HG03378 (cell line): ENCODE measurements at regions not wholly inside any gene's neighbourhood (a gene's known extent, or its start where the extent isn't known, plus 50 kb on each side); places are given as distances from the start of the nearest gene placed in this dataset.

Experiments used
- ATAC-seq: cut with Tn5 transposase; IDR thresholded peaks from one replicate; pipeline ENCODE4 v1.9.1; 2021; ENCODE audit warnings: mild to moderate bottlenecking, moderate library complexity; ENCODE audit not compliant: unreplicated experiment

DNA sequence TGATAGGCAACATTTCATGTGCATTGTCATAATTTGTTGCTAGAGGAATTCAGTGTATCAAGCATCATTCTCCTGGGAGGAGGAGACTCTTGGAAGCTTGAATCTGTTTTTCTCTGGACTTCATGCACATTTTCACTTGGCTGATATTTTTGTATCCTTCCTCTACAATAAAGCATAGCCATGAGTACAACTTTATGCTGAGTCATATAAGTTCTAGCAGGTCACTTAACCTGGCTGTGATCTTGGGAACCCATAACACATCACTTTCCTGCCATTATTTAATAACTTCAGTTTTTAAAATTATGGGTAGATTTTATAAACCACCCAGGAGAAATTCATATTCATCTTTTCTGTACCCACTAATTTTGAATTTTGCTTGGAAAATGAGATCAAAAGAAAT lies 203.0 kb upstream of the CD96 start:
- ATAC-seq = no peak

DNA sequence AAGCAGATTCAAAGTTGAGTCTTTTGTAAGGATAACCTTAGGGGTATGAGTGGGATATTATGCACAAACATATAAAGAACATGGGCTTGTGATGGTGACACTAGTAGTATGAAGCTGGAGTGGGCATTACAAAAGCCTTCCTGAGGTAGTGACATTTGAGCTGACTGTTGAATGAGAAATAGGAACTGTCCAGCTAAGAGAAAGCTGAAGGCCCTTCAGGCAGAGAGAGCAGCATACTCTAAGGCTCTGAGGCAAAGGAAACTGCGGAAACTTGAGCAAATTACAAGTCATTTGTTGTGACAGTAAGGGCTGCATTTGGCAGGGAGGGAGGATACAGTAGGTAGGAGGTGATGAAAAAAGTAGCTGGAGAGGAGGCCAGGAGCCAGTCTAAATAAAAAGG lies 190.7 kb upstream of the CD96 start:
- ATAC-seq = no peak

DNA sequence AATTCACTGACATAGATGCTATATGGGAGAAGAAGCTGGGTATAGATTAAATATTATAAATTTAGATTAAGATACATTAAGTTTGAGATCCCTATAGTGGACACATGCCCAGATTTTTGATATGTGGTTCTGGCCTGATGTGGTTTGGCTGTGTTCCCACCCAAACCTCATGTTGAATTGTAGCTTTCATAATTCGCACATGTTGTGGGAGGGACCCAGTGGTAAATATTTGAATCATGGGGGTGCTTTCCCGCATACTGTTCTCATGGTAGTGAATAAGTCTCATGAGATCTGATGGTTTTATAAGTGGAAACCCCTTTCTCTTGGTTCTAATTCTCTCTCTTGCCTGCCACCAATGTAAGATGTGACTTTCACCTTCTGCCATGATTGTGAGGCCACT lies 189.4 kb upstream of the CD96 start:
- no peak for ATAC-seq

DNA sequence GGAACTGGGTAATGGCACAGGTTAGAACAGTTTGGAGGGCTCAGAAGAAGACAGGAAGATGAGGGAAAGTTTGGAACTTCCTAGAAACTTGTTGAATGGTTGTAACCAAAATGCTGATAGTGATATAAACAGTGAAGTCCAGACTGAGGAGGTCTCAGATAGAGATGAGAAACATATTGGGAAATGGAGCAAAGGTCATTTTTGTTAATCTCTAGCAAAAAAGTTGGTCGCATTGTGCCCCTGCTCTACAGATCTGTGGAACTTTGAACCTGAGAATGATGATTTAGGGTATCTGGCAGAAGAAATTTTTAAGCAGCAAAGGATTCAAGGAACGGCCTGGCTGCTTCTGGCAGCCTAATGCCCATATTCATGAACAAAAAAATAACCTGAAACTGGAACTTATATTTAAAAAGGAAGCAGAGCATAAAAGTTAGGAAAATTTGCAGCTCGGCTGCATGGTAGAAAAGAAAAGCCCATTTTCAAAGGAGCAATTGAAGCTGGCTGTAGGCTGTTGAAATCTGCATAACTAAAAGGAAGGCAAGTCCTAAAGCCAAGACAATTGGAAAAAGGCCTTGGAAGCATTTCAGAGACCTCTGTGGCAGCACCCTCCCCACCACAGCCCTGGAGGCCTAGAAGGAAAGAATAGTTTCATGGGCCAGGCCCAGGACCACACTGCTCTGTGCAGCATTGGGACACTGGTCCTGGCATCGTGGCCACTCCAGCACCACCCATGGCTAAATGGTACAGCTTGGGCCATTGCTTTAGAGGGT lies 182.6 kb upstream of the CD96 start:
- no peak for ATAC-seq

DNA sequence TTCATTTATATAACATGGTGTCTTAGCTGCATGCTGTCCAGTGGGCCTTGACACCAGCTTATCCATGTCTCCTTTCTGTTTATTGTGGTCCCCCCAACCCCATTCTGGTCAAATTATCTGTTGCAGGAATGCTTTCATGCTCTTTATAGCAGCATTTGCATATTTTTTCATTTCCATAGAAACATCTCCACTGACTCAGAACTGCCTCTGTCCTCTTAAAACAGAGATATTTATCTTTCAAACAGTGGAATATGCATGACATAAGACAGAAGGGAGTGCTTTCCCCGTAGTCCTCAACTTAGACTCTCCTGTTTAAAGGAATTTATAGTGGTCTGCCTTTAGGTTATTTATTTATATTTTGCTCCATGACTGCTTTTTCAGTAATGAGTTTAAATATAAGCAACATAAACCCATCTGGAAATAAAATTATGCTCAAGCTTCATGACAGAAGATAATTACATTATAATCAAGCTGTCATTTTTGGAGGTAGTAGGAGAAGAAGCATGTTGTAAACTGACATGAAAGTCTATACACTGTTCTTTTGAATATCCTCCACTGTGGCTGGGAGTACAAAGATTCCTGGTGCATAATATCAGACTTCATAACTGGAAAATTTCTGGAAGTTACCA lies 179.5 kb upstream of the CD96 start:
- no peak for ATAC-seq

DNA sequence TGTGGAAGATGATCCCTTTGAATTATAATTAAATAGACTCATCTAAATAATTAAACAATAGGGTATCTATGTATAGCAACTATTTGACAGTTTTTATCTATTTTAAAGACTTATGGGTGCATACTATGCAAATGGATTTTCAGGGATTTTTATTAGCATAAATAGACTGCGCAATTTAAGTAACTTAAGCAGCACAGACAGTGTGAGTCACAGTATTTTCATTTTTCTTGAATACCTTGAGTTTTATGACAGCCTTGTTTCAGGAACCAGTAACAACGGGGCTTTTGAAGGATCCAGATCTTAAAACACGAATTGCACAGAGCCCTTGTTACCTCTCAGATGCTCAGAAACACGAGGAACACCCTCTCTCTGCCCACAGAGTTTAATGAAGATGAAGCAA lies 175.5 kb upstream of the CD96 start:
- no peak for ATAC-seq

DNA sequence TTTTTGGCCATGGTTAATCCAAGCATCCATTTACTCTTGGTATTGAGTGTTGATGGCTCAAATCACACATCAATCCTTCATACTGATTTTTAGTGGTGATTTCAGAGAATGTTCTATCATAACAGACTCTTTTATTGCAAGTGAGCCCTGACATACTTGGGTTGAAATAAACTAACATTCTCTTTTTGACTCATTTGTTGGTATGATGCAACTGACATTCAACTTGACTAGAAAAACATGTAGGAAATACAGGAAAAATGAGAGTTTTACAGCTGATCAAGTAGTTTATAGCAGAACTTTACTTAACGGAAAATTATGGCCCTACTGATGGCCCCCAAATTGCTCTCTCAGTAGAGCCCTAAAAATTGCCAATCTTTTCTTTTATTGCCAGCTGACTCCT lies 173.9 kb upstream of the CD96 start:
- no peak for ATAC-seq

DNA sequence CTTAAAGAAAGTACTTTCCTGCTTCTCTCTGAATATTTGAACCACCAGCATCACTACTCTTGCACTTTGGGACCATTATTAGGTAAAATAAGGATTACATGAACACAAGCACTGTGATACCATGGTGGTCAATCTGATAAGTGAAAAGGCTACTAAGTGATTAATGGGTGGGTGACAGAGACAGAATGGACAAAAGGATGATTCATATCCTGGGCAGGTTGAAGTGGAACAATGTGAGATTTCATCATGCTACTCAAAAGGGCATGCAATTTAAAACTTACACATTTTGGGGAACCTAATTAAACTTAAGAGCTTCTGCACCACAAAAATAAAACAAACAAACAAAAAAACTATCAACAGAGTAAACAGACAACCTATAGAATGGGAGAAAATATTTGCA lies 172.0 kb upstream of the CD96 start:
- no peak for ATAC-seq

DNA sequence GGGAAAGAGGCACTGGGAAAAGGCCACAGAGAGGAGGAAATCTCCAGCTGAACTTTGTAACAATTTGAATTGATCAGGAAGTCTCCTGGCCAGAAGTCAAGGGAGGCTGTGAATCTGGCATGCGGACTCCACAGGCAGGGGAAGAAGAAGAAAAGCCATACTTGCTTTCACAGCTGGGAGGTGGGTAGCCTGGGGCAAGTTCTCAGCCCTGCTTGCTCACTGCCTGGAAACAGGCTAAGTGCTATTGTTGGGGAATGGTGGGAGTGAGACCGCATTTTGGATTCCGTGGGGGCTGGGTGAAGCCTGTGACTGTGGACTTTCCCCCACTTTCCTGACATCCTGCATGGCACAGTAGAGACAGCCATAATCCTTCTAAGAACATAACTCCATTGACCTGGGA lies 168.8 kb upstream of the CD96 start:
- no peak for ATAC-seq

DNA sequence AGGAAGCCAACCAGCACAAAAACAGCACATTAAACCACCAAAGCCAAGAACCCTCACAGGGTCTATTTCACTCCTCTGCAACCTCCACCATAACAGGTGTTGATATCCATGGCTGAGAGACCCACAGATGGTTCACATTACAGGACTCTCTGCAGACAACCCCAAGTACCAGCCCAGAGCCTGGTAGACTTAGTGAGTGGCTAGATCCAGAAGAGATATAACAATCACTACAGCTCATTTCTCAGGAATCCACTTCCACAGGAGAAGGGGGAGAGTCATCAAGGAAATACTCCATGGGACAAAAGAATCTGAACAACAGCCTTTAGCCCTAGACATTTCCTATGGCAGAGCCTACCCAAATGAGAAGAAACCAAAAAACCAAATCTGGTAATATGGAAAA lies 168.1 kb upstream of the CD96 start:
- ATAC-seq = no peak

DNA sequence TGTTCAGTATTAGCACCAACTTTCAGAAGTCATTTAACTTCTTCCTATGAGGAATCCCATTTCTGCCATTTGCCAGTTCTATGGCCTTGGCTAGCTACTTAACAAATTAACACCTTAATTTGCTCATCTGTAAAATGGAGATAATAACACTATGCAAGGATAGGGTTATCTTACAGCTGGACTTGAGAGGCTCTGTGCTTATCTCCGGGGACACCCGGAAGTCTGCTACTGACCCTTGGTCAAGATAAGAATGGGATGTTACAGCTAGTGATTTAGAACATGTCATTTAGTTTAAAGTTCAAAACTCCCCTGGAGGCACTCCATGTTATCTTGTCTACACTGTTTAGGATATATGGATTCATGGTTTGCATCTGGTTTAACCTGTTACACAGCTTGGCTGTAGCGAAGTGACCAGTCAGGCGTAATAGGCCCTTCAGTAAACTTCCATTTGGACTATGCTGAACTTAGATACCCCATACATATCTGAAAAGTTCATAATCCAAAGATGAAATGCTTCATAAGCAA lies 156.0 kb upstream of the CD96 start:
- no peak for ATAC-seq

DNA sequence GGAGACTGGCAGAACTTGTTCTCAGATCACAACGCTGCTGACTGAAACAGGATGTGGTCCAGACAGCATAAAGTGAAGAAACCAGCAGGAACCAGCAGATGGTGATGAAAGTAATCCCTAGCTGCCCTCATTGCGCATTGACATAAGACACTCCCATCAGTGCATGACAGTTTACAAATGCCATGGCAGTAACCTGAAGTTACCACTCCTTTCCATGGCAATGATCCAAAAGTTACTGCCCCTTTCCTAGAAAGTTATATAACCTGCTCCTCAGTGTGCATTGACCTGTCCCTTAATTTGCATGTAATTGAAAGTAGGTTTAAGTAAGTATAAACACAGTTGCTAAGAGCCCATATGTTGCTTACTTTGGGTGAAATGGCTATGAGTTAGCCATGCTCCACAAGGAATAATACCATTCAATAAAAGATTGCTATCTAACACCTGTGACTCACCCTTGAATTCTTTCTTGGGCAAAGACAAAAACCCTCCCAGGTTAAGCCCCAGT lies 149.1 kb upstream of the CD96 start:
- ATAC-seq = no peak

DNA sequence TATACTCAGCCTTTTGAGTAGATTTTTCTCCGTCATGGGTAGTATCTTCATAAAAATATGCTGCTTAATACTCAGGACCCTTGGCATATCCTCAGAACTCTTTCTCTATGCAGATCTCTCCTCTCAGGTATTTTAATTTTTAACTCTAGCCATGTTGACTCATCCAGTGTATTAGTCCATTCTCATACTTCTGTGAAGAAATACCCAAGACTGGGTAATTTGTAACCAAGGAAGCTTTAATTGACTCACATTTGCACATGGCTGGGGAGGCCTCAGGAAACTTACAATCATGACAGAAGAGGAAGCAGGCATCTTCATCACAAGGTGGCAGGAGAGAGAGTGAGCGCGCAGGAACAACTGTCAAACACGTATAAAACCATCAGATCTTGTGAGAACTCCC lies 129.3 kb upstream of the CD96 start:
- ATAC-seq = no peak

DNA sequence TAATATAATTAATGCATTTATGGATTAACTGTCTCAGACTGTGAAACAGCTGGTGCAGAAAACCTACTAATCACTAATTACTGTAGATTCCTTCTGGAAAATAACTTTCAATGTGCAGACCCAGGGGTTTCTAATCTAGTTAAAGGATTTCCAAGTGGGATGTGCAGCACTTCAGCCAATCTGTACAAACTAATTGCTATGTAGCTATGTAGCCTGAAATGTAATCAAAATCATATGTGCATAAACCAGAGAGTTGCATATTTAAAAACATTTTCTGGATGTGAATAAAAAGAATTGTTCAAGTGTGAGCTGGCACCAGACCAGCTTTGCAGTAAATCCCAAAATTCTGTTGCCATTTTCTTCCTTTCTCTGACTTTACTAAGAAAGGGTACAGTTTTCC lies 127.5 kb upstream of the CD96 start:
- no peak for ATAC-seq

DNA sequence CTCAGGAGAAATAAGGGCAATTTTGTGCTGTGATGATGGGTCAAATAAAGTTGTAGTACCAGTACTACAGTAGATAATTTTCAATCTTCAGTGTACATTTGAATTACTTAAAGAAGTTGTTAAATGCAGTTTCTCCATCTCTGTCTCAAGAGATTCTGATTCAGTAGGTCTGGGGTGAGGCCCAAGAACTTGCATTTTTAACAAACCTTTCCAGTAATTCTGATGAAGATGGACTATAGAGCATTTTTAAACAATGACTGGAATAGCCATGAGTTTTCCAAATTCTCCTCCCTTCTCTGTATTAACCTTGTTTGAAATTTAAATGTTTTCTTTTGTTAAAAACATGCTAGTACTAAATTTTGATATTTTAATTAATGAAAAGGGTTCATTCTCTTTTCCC lies 127.0 kb upstream of the CD96 start:
- no peak for ATAC-seq

DNA sequence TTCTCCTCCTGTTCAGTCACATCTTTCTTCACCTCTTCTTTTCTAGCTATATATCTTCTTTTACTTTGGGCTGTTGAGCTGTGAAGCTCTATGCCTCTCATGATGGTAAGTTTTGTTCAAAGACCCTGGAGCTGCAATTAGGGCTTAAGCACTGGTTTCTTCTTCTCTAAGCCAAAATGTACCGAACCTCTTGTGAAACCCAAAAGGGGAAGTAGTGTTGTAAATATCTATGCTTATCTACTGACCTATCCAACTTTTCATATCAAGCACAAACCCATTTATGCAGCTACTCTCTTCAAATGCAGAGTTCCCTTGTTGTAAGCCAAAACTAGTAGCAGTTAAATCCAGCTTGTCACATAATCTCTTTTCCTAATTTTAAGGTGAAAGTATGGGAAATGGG lies 123.6 kb upstream of the CD96 start:
- no peak for ATAC-seq

DNA sequence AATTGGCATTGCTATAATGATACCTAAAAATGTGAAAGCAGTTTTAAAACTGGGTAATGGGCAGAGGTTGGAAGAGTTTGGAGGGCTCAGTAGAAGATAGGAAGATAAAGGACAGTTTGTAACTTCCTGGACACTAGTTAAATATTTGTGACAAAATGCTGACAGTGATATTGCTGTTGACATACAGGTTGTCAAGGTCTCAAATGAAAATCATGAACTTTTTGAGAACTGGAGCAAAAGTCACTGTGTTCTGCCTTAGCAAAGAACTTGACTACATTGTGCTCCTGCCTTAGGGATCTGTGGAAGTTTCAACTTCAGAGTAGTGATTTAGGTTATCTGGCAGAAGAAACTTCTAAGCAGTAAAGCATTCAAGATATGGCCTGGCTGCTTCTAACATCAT lies 113.7 kb upstream of the CD96 start:
- no peak for ATAC-seq

DNA sequence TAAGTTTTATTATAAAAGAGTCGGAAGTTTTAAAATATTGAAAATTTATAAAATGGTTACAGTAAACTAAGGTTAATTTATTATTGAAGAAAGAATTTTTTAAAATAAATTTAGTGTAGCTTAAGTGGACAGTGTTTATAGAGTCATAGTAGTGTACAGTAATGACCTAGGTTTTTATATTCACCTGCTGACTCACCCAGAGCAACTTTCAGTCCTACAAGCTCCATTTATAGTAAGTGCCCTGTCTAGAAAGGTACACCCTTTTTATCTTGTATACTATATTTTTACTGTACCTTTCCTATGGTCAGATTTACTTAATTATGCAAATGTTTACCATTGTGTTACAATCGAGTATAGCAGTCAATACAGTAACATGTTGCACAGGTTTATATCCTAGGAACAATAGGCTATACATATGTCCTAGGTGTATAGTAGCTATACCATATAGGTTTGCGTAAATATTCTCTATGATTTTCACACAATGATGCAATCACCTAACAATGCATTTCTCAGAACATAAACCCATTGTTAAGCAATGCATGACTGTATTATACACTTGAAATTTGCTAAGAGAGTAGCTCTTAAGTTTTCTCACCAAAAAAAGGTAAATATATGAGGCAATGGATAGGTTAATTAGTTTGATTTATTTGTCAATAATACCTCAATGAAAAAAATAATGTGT lies 106.9 kb upstream of the CD96 start:
- ATAC-seq = no peak

DNA sequence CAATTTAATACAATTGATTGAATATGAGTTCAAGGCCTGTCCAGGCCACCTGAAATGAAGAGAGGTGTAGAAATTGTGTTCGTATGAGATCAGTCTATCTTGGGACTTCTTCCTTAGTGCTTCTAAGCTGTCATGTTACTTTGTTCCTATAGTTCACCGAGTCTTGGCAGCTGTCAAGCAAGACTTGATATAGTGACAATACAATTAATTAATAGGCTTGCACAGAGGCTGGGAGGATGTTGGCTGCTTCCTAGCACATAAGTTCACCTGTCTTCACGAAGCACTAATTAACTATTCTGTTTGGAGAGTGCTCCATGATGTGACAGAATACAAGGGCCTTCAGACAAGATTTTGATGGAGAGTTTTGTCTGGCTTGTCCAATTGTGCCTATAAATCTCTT lies 103.7 kb upstream of the CD96 start:
- ATAC-seq = no peak

DNA sequence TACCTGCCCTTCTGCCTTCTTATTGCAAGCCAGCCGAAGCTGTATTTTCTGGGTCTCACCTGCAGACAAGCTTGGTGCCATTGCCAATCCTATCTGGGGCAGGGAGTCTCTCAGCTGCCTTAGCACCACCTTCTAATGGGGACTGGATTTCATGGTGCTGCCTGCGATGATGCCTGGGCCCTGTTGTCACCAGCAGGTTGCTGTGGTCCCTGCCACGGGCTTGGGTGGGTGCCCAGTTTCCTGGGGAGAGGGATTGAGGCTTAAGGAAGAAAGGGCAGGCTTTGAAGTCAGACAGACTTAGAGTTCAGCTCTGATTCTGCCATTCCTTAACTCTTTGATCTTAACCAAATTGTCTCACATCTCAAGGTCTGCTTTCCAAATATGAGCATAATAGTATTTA lies 87.4 kb upstream of the CD96 start:
- no peak for ATAC-seq

DNA sequence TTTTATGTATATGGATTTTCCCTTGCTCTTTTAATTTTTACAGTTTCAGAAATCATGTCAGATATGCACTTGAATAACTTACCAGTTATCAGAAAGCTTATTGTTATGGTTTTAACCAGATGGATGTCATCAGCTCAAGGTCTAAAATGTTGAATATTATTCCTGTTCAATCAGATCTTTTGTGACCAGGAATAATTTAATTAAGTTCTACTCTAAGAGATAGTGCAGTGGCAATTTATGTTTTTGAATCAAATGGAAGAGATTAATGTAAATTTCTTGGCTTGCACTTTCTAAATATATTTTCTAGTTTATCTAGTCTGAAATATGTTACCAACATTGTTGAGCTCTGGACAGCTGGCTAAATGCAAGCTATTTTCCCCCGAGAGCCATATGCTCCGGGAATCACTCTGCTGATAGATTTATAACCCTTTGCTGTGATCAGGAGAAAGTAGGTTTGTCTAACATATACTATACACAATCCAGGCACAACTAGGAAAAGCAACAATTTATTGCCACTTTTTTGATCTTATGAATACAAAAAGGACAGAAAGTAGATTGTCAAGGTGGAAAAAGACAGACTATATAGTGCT lies 76.8 kb upstream of the CD96 start:
- ATAC-seq = no peak

DNA sequence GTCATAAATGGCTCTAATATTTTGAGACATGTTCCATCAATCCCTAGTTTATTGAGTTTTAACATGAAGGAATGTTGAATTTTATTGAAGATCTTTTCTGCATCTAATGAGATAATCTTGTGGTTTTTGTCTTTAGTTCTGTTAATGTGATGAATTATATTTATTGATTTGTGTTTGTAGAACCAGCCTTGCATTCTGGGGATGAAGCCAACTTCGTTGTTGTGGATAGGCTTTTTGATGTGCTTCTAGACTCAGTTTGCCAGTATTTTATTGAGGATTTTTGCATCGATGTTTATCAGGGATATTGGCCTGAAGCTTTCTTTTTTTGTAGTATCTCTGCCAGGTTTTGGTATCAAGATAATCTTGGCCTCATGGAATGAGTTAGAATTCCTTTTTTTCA lies 72.0 kb upstream of the CD96 start:
- ATAC-seq = no peak
